ENCODE measurements at regions not wholly inside any gene's neighbourhood (a gene's known extent, or its start where the extent isn't known, plus 50 kb on each side); places are given as distances from the start of the nearest gene placed in this dataset.

DNA sequence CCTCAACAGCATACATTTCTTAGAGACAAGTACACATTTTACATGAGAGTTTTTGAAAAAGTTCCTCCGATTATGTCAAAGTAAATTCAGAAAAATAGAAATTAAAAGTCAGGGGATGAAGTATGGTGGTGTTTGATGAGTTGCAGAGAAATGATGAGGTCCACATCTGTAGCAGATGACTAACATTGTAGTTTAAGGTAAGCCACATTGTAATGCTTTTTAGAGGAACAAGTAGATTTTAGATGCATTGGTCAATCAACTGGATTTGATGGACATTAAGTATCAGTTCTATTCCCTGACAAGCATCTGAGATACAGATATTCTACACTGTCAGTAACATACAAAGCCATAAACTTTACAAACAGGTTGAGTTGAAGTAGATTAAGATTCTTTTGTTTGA is 402.4 kb upstream of the RORB start:
- TF ChIP-seq, protein P1, sequence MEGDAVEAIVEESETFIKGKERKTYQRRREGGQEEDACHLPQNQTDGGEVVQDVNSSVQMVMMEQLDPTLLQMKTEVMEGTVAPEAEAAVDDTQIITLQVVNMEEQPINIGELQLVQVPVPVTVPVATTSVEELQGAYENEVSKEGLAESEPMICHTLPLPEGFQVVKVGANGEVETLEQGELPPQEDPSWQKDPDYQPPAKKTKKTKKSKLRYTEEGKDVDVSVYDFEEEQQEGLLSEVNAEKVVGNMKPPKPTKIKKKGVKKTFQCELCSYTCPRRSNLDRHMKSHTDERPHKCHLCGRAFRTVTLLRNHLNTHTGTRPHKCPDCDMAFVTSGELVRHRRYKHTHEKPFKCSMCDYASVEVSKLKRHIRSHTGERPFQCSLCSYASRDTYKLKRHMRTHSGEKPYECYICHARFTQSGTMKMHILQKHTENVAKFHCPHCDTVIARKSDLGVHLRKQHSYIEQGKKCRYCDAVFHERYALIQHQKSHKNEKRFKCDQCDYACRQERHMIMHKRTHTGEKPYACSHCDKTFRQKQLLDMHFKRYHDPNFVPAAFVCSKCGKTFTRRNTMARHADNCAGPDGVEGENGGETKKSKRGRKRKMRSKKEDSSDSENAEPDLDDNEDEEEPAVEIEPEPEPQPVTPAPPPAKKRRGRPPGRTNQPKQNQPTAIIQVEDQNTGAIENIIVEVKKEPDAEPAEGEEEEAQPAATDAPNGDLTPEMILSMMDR (conservative IDR thresholded peaks at IDR 0.05; ENCODE audit: low read length), result no peak
- TF ChIP-seq EZH2phosphoT487 (IDR thresholded peaks at IDR 0.05; ENCODE audit: borderline replicate concordance), result no peak

All from Loucy (cell line).